ENCODE measurements at regions not wholly inside any gene's neighbourhood (a gene's known extent, or its start where the extent isn't known, plus 50 kb on each side); places are given as distances from the start of the nearest gene placed in this dataset.

DNA sequence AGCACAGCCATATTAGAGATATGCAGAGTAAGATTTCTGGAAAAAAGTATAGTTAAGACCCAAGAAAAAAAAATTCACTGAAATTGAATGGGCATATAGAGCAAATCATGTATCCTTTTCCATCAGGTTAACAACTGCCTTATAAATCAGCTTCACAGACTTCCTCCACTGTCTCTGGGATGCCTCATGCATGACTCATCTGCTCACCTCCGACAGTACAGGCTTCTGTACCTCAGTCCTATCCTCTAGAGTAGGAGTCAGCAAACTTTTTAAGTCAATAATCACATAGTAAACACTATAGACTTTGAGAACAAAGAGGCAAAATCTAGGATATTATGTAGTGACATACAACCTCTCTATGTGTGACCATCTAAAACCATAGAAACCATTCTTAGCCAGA, 211.6 kb upstream of the SP8 start:
- H3K36me3 ChIP-seq (ENCODE audit: control insufficient read depth, insufficient read depth, low read length): no peaks in the 10 kb centered on the region
- H3K9me3 ChIP-seq (ENCODE audit: control insufficient read depth, insufficient read depth, low read length): peaks cover 11% of the 10 kb centered on the region
- no peak overlapping the region for H2AFZ ChIP-seq (replicated peaks; ENCODE audit: low read length, poor library complexity)
- H3K4me3 ChIP-seq (ENCODE audit: insufficient read depth, low read depth, low read length): no peak overlapping the region
- no peak overlapping the region for H3K14ac ChIP-seq (replicated peaks; ENCODE audit: low read depth, low read length)
- no peak for ATAC-seq (ENCODE audit: low read depth)
- H4K5ac ChIP-seq (ENCODE audit: low read depth, low read length): no peak overlapping the region
- no peak overlapping the region for H2BK15ac ChIP-seq (ENCODE audit: low read depth, low read length)
- no peak overlapping the region for H2AK5ac ChIP-seq (ENCODE audit: low read depth, low read length)
- dilution Hi-C loops (cut with HindIII; ENCODE audit: low sequenced_read_pairs, unreplicated experiment) (no loop called here), intact Hi-C loops (cut with micrococcal nuclease) (no loop called here), in situ Hi-C loops (cut with MboI; ENCODE audit: low sequenced_read_pairs) (no loop called here)
- no peaks in the 10 kb centered on the region for H3K79me1 ChIP-seq (ENCODE audit: low read depth in 1 of 2, low read length in 2 of 2)
- no peaks in the 10 kb centered on the region for H3K9me1 ChIP-seq (ENCODE audit: insufficient read depth, low read length)
- no peak overlapping the region for H2AK9ac ChIP-seq (replicated peaks; ENCODE audit: low read depth, low read length, poor library complexity)
- H3K4me1 ChIP-seq (ENCODE audit: control insufficient read depth, insufficient read depth, low read length): no peaks in the 10 kb centered on the region
- no peak overlapping the region for H3K23ac ChIP-seq (ENCODE audit: low read depth, low read length)
- no peak for DNase-seq
- H3K9ac ChIP-seq (ENCODE audit: low read depth, low read length): no peak overlapping the region
- H2BK120ac ChIP-seq (ENCODE audit: low read depth, low read length): no peak overlapping the region
- H3K4ac ChIP-seq (ENCODE audit: low read depth, low read length): no peak overlapping the region
- H3K4me2 ChIP-seq (ENCODE audit: low read depth, low read length): no peak overlapping the region
- no peak overlapping the region for H3K18ac ChIP-seq (ENCODE audit: low read depth, low read length)
- no peak overlapping the region for H2BK5ac ChIP-seq (ENCODE audit: low read depth, low read length, poor library complexity, severe bottlenecking)
- no TSS peak for BruUV-seq (replicated peaks)
- H4K91ac ChIP-seq (ENCODE audit: insufficient read depth, low read depth, low read length): no peak overlapping the region
- H4K8ac ChIP-seq (ENCODE audit: low read depth in 2 of 2, low read length in 2 of 2): no peak overlapping the region
- WGBS, 2 experiments (ENCODE audit: extremely low coverage in 2 of 2, insufficient read length in 1 of 2): no CpG with 5 or more reads among the region's 1 CpG
- H4K20me1 ChIP-seq (ENCODE audit: insufficient read depth, low read length): no peaks in the 10 kb centered on the region
- H2BK20ac ChIP-seq (ENCODE audit: low read depth, low read length): no peak overlapping the region
- TF ChIP-seq CEBPB (IDR thresholded peaks at IDR 0.05; ENCODE audit: low read depth, low read length) (no peak), MAZ (IDR thresholded peaks at IDR 0.05; ENCODE audit: borderline replicate concordance, low read depth, low read length) (no peak), RCOR1 (IDR thresholded peaks at IDR 0.05; ENCODE audit: insufficient replicate concordance, low read length) (no peak)
- TF ChIP-seq, protein P1, sequence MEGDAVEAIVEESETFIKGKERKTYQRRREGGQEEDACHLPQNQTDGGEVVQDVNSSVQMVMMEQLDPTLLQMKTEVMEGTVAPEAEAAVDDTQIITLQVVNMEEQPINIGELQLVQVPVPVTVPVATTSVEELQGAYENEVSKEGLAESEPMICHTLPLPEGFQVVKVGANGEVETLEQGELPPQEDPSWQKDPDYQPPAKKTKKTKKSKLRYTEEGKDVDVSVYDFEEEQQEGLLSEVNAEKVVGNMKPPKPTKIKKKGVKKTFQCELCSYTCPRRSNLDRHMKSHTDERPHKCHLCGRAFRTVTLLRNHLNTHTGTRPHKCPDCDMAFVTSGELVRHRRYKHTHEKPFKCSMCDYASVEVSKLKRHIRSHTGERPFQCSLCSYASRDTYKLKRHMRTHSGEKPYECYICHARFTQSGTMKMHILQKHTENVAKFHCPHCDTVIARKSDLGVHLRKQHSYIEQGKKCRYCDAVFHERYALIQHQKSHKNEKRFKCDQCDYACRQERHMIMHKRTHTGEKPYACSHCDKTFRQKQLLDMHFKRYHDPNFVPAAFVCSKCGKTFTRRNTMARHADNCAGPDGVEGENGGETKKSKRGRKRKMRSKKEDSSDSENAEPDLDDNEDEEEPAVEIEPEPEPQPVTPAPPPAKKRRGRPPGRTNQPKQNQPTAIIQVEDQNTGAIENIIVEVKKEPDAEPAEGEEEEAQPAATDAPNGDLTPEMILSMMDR (conservative IDR thresholded peaks at IDR 0.05; ENCODE audit: low read depth, low read length): no peak
- POLR2A ChIA-PET (ENCODE audit: unreplicated experiment): no interaction called here
- CTCF ChIA-PET: no interaction called here
- no peak overlapping the region for H3K56ac ChIP-seq (ENCODE audit: extremely low read depth, insufficient read depth, low read length)
- H3K27me3 ChIP-seq (ENCODE audit: control insufficient read depth, insufficient read depth, low read length): no peaks in the 10 kb centered on the region
- H3K27ac ChIP-seq (ENCODE audit: insufficient read depth, low read length): no peak overlapping the region
